HCT116 (cell line): ENCODE measurements at regions not wholly inside any gene's neighbourhood (a gene's known extent, or its start where the extent isn't known, plus 50 kb on each side); places are given as distances from the start of the nearest gene placed in this dataset.

Source experiments
- ATAC-seq: fragments of 200-7000 bp; cut with Tn5 transposase; 2 replicates; pipeline ENCODE4 v1.9.1; 2020; ENCODE audit warnings: mild to moderate bottlenecking, moderate library complexity
- BruUV-seq: library from RNA; stranded (reverse); fragments of 400-500 nt; replicated peaks from 2 replicates; lab custom pipeline; 2021; lab: Mats Ljungman, UMichigan
- CTCF ChIA-PET: fragments of 300-600 bp; sonication (Branson Sonifier 250); formaldehyde crosslinking; loops from one replicate; lab custom pipeline; 2021; ENCODE audit warnings: antibody characterized with exemption; lab: Charles Lee
- POLR2A ChIA-PET: fragments of 300-600, 350-600 bp; sonication (Branson Sonifier 250); formaldehyde crosslinking; loops from one replicate; lab custom pipeline; 2021; ENCODE audit warnings: antibody characterized with exemption; lab: Charles Lee
- RAD21 ChIA-PET, 2 experiments: fragments of 300-600 bp; sonication (Branson Sonifier 250); formaldehyde crosslinking; loops; one replicate each; lab custom pipeline; 2023; ENCODE audit warnings: low total read pairs in 2 of 2; ENCODE audit not compliant: uncharacterized antibody in 2 of 2, unreplicated experiment in 2 of 2, low non-redundant PET in 1 of 2; lab: Charles Lee
- DNase-seq: peaks from one replicate; pipeline ENCODE4 v3.0.0-alpha.2; 2010; ENCODE audit warnings: low read depth, low spot score
- H2AFZ ChIP-seq: fragments of 200-600 bp; shearing (Covaris generic), sonication (generic); 2 replicates; pipeline ENCODE4 v1.6.1; 2017; ENCODE audit warnings: low read depth, mixed run types, mixed read lengths, antibody characterized with exemption, low read length; ENCODE audit not compliant: poor library complexity, severe bottlenecking
- H3K27ac ChIP-seq: 2 replicates; pipeline ENCODE4 v1.5.1; 2012; ENCODE audit warnings: low read depth, low read length
- H3K27me3 ChIP-seq: fragments of 200-600 bp; sonication (generic); 2 replicates; pipeline ENCODE4 v1.6.1; 2016; ENCODE audit warnings: mixed run types, low read length, mixed read lengths; ENCODE audit not compliant: insufficient read depth
- H3K36me3 ChIP-seq, 2 experiments: fragments of 200-500 bp in 1 of 2; fragments of 200-600 bp in 1 of 2; sonication (Bioruptor generic) in 1 of 2; sonication (generic) in 1 of 2; 2 replicates each; pipeline versions ENCODE4 v1.5.1 to v1.6.1; 2014 to 2016; ENCODE audit warnings: low read length in 2 of 2, inconsistent platforms in 1 of 2, mixed read lengths in 1 of 2, mixed run types in 1 of 2; ENCODE audit not compliant: insufficient read depth in 2 of 2, control insufficient read depth in 1 of 2
- H3K4me1 ChIP-seq, 2 experiments: fragments of 200-600 bp in 1 of 2; sonication (generic) in 1 of 2; 2 replicates each; pipeline versions ENCODE4 v1.5.1 to v1.6.1; 2012 to 2017; ENCODE audit warnings: low read length in 2 of 2, inconsistent platforms in 1 of 2, mild to moderate bottlenecking in 1 of 2, mixed read lengths in 1 of 2, mixed run types in 1 of 2, moderate library complexity in 1 of 2; ENCODE audit not compliant: insufficient read depth in 2 of 2, control insufficient read depth in 1 of 2
- H3K4me2 ChIP-seq: fragments of 200-600 bp; sonication (generic); 2 replicates; pipeline ENCODE4 v1.6.1; 2017; ENCODE audit warnings: mixed run types, low read length, mixed read lengths
- H3K4me3 ChIP-seq, 2 experiments: fragments of 200-600 bp in 1 of 2; sonication (generic) in 1 of 2; replicated peaks in 1 of 2; 2 replicates each; pipeline ENCODE4 v1.5.1; 2011 to 2016; ENCODE audit warnings: low read length in 2 of 2, control low read depth in 1 of 2, low read depth in 1 of 2, mild to moderate bottlenecking in 1 of 2, mixed read lengths in 1 of 2, mixed run types in 1 of 2
- H3K79me2 ChIP-seq: fragments of 200-600 bp; sonication (generic); 2 replicates; pipeline ENCODE4 v1.6.1; 2017; ENCODE audit warnings: mild to moderate bottlenecking, mixed run types, low read length, moderate library complexity, mixed read lengths; ENCODE audit not compliant: insufficient read depth
- H3K9ac ChIP-seq: fragments of 200-600 bp; sonication (generic); 2 replicates; pipeline ENCODE4 v1.6.1; 2016; ENCODE audit warnings: low read length, mixed read lengths
- H3K9me2 ChIP-seq: fragments of 200-600 bp; sonication (generic), shearing (Covaris generic); 2 replicates; pipeline ENCODE4 v1.6.1; 2017; ENCODE audit warnings: mixed run types, mild to moderate bottlenecking, moderate library complexity; ENCODE audit not compliant: insufficient read depth
- H3K9me3 ChIP-seq, 2 experiments: fragments of 200-500 bp in 1 of 2; fragments of 200-600 bp in 1 of 2; sonication (Bioruptor generic) in 1 of 2; sonication (generic) in 1 of 2; 2 replicates each; pipeline ENCODE4 v1.6.1; 2014 to 2017; ENCODE audit warnings: low read length in 2 of 2, mixed read lengths in 2 of 2, inconsistent platforms in 1 of 2, low read depth in 1 of 2, mild to moderate bottlenecking in 1 of 2, mixed run types in 1 of 2, moderate library complexity in 1 of 2; ENCODE audit not compliant: control insufficient read depth in 1 of 2, insufficient read depth in 1 of 2
- H4K20me1 ChIP-seq: fragments of 200-600 bp; sonication (generic), shearing (Covaris generic); 2 replicates; pipeline ENCODE4 v1.6.1; 2017; ENCODE audit warnings: mixed run types, mild to moderate bottlenecking, moderate library complexity; ENCODE audit not compliant: insufficient read depth
- CEBPB ChIP-seq: IDR thresholded peaks from 2 replicates; pipeline ENCODE4 v1.6.1; 2012; ENCODE audit warnings: low read depth
- ELF1 ChIP-seq: IDR thresholded peaks from 2 replicates; pipeline ENCODE4 v1.6.1; 2012; ENCODE audit warnings: low read depth, borderline replicate concordance
- FOSL1 ChIP-seq: IDR thresholded peaks from 2 replicates; pipeline ENCODE4 v1.6.1; 2012; ENCODE audit warnings: low read depth
- JUND ChIP-seq: IDR thresholded peaks from 2 replicates; pipeline ENCODE4 v1.6.1; 2012
- POLR2A ChIP-seq: IDR thresholded peaks from 2 replicates; pipeline ENCODE4 v1.7.0; 2011; ENCODE audit warnings: borderline replicate concordance; ENCODE audit not compliant: insufficient read depth, insufficient read length; ENCODE audit errors: extremely low read depth
- POLR2AphosphoS5 ChIP-seq: IDR thresholded peaks from 2 replicates; pipeline ENCODE4 v1.6.1; 2011; ENCODE audit warnings: mild to moderate bottlenecking, low read depth, low read length, moderate library complexity
- RAD21 ChIP-seq: IDR thresholded peaks from 2 replicates; pipeline ENCODE4 v1.6.1; 2012; ENCODE audit warnings: low read depth, mild to moderate bottlenecking
- SP1 ChIP-seq: IDR thresholded peaks from 2 replicates; pipeline ENCODE4 v1.6.1; 2012; ENCODE audit warnings: low read depth
- SRF ChIP-seq: IDR thresholded peaks from 2 replicates; pipeline ENCODE4 v1.6.1; 2012; ENCODE audit warnings: low read depth
- ZBTB33 ChIP-seq: IDR thresholded peaks from 2 replicates; pipeline ENCODE4 v1.6.1; 2011; ENCODE audit warnings: mild to moderate bottlenecking, low read length, moderate library complexity; ENCODE audit not compliant: insufficient replicate concordance; ENCODE audit errors: extremely low read depth
- ZFX ChIP-seq: fragments of 450-650 bp; IDR thresholded peaks from 2 replicates; pipeline ENCODE4 v1.6.1; 2017
- ZNF274 ChIP-seq: fragments of 200-500 bp; sonication (Bioruptor generic); IDR thresholded peaks from 2 replicates; pipeline ENCODE4 v1.6.1; 2014; ENCODE audit warnings: mild to moderate bottlenecking, low read depth, low read length, inconsistent platforms
- intact Hi-C: fragments of 100-400 bp; cut with micrococcal nuclease; formaldehyde crosslinking; loops from 2 replicates; pipeline ENCODE4 v1.10.0; 2022
- TF ChIP-seq, protein P1 (sequence below): IDR thresholded peaks from 2 replicates; pipeline ENCODE4 v1.6.1; 2012; ENCODE audit warnings: low read depth
- TF ChIP-seq, protein P2 (sequence below): IDR thresholded peaks from 2 replicates; pipeline ENCODE4 v1.6.1; 2012
- TF ChIP-seq, protein P3 (sequence below), 3 experiments: fragments of 200-600 bp in 1 of 3; sonication (generic) in 1 of 3; IDR thresholded peaks in 2 of 3; conservative IDR thresholded peaks in 1 of 3; 2 replicates each; pipeline ENCODE4 v1.5.1; 2012 to 2017; ENCODE audit warnings: low read depth in 2 of 3, low read length in 2 of 3, antibody characterized with exemption in 1 of 3, borderline replicate concordance in 1 of 3, control low read depth in 1 of 3, mild to moderate bottlenecking in 1 of 3, mixed read lengths in 1 of 3, mixed run types in 1 of 3, moderate library complexity in 1 of 3; ENCODE audit not compliant: insufficient read depth in 1 of 3
- TF ChIP-seq, protein P4 (sequence below): IDR thresholded peaks from 2 replicates; pipeline ENCODE4 v1.6.1; 2012

DNA sequence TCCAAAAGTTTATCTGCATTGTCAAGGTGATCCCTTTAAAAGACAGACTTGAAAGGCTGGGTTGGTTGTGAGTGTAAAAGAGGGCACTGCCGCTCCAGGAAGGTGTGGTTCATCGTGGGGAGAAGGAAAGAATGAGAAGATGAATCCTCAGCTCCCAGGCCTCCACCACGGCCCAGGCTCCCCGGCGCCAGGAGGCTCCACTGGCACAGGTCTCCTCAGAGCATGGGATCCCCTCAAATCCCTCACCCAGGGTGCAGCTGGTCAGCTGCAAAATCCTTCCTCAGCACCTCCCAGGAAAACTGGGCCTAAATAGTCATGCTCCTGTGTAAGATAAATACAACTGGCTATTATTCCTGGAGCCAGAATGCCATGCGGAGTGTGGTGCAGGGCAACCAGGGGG, 221.1 kb downstream of the ZNF516 start (continued):
- TF ChIP-seq, protein P1, sequence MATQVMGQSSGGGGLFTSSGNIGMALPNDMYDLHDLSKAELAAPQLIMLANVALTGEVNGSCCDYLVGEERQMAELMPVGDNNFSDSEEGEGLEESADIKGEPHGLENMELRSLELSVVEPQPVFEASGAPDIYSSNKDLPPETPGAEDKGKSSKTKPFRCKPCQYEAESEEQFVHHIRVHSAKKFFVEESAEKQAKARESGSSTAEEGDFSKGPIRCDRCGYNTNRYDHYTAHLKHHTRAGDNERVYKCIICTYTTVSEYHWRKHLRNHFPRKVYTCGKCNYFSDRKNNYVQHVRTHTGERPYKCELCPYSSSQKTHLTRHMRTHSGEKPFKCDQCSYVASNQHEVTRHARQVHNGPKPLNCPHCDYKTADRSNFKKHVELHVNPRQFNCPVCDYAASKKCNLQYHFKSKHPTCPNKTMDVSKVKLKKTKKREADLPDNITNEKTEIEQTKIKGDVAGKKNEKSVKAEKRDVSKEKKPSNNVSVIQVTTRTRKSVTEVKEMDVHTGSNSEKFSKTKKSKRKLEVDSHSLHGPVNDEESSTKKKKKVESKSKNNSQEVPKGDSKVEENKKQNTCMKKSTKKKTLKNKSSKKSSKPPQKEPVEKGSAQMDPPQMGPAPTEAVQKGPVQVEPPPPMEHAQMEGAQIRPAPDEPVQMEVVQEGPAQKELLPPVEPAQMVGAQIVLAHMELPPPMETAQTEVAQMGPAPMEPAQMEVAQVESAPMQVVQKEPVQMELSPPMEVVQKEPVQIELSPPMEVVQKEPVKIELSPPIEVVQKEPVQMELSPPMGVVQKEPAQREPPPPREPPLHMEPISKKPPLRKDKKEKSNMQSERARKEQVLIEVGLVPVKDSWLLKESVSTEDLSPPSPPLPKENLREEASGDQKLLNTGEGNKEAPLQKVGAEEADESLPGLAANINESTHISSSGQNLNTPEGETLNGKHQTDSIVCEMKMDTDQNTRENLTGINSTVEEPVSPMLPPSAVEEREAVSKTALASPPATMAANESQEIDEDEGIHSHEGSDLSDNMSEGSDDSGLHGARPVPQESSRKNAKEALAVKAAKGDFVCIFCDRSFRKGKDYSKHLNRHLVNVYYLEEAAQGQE: no peak

DNA sequence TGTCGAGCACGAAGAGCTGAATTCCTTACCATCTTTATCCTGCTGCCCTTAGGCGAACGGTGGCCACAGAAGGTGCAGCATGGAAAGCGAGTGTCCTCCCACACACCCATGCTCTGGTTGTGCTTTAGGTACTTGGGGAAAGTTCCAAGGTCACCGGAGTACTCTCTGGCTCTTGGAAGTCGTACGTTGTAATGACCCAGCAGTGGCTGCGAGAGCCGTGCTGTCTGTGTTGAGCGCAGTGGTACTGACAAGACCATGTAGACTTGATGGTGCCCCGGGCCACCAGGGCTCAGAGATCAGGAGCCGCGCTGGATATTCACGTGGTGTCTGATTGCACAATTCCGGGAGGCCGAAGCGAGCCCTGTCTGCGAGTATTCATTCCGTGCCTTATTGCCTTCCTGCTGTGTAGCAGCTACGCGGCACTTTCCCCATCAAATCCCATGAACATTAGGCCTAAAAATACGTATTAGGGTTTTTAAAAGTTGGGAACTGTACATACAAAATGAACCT, 222.0 kb downstream of the ZNF516 start:
- BruUV-seq: no TSS peak
- POLR2A ChIA-PET: no interaction called here
- no peak for ATAC-seq

More for the DNA sequence above, 222.0 kb downstream of the ZNF516 start:
- Histone ChIP-seq H3K9me2 (no peaks in the 10 kb centered on the region), H3K4me2 (no peak overlapping the region), H3K4me1 (peaks cover 0 to 3% of the 10 kb centered on the region in 2 experiments; a peak in 1 of 4 replicates), H3K4me3 (no peak overlapping the region), H3K27me3 (peaks cover 29% of the 10 kb centered on the region), H3K36me3 (no peaks in the 10 kb centered on the region), H2AFZ (no peak overlapping the region), H3K27ac (no peak overlapping the region), H3K9ac (no peak overlapping the region), H4K20me1 (no peaks in the 10 kb centered on the region)
- no peak for DNase-seq
- CTCF ChIA-PET: no interaction called here
- intact Hi-C loops: no loop called here
- TF ChIP-seq ZBTB33 (no peak), JUND (no peak), ZNF274 (no peak), POLR2AphosphoS5 (no peak), RAD21 (no peak), ELF1 (no peak), SRF (no peak), CEBPB (no peak), POLR2A (no peak), FOSL1 (no peak), ZFX (no peak), SP1 (no peak)
- TF ChIP-seq, protein P2, sequence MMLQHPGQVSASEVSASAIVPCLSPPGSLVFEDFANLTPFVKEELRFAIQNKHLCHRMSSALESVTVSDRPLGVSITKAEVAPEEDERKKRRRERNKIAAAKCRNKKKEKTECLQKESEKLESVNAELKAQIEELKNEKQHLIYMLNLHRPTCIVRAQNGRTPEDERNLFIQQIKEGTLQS: no peak
- TF ChIP-seq, protein P3, sequence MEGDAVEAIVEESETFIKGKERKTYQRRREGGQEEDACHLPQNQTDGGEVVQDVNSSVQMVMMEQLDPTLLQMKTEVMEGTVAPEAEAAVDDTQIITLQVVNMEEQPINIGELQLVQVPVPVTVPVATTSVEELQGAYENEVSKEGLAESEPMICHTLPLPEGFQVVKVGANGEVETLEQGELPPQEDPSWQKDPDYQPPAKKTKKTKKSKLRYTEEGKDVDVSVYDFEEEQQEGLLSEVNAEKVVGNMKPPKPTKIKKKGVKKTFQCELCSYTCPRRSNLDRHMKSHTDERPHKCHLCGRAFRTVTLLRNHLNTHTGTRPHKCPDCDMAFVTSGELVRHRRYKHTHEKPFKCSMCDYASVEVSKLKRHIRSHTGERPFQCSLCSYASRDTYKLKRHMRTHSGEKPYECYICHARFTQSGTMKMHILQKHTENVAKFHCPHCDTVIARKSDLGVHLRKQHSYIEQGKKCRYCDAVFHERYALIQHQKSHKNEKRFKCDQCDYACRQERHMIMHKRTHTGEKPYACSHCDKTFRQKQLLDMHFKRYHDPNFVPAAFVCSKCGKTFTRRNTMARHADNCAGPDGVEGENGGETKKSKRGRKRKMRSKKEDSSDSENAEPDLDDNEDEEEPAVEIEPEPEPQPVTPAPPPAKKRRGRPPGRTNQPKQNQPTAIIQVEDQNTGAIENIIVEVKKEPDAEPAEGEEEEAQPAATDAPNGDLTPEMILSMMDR (IDR thresholded peaks at IDR 0.05 in 2 of 3, conservative IDR thresholded peaks at IDR 0.05 in 1 of 3; ENCODE audit: borderline replicate concordance in 1 of 3, insufficient read depth in 1 of 3, low read depth in 2 of 3, low read length in 2 of 3): no peak
- TF ChIP-seq, protein P4, sequence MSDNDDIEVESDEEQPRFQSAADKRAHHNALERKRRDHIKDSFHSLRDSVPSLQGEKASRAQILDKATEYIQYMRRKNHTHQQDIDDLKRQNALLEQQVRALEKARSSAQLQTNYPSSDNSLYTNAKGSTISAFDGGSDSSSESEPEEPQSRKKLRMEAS: no peak
- TF ChIP-seq, all 23 proteins: peak for 0
- Histone ChIP-seq H3K9me3 (no peaks in the 10 kb centered on the region), H3K79me2 (no peaks in the 10 kb centered on the region)
- RAD21 ChIA-PET: no interaction called here
